Hepatic stellate cell (primary cell): ENCODE measurements at regions not wholly inside any gene's neighbourhood (a gene's known extent, or its start where the extent isn't known, plus 50 kb on each side); places are given as distances from the start of the nearest gene placed in this dataset.

Experiments used
- DNase-seq: peaks from one replicate; pipeline ENCODE4 v3.0.0; 2011; ENCODE audit warnings: low spot score

DNA sequence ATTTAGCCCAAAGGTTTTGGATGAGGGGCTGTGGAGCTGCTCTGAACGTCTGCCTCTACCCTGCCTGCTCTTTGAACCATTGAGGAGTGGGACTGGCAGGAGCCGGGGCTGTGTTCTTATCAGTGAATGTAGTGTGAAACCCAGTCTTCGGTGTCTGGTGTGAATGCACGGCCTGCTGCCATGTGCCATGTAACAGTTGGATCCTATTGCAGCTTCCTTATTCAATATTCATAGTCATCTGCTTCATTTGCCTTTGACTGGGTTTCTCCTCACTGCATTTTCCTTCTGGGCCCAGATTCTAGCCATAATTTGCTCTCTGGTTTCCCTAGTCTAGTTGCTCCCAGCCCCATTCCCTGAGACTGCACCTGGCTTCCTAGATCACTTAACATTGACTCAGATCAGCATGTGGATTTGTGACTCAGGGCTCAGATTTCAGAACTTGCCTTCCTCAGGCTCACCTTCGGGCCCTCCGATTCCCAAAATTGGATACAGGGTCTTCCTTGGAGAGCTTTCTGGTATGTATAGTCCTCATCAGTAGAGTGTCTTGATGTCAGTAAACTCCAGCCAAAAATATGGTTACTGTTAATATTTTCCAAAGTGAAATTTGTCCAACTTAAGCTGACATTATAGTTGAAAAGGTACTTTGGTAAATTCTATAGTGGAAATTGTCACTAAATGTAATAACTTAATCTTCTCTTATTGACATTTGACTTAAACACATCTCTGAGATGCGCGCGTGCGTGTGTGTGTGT, 94.0 kb upstream of the DDIT4L start:
- DNase-seq: no peak

DNA sequence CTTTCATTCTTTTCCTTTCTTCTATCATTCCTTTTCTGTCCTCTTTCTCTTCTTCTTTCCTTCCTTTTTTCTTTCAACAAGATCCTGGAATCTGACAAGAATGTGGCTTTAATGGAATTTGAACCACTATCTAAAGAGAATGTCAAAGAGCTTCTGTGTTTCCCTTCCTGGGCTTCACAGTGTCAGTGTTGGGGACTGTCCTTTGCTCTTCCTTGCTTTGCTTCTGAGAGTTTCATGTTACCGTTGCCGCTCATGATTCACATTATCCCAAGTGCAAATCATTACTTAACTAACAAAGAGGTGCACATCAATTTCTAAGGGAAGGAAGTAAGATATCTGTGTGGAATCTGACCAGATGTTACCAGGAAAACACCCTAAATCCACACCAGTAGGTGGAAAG, 90.5 kb upstream of the DDIT4L start:
- DNase-seq: no peak

DNA sequence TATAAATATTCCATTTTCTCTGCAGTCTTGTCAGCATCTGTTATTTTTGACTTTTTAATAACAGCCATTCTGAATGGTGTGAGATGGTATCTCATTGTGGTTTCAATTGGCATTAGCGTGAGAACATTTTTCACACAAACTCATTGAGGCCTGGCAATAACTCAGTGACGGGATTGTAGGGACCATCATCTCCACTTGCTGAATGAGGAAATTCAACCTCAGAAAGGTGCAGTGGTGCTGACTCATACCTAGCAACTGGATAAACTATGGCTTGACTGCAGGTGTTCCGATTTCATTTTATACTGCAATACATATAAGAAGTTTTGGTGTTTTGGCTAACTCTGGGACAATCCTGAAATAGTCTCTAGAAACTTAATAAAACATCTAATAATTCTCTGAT, 88.3 kb upstream of the DDIT4L start:
- DNase-seq: no peak

DNA sequence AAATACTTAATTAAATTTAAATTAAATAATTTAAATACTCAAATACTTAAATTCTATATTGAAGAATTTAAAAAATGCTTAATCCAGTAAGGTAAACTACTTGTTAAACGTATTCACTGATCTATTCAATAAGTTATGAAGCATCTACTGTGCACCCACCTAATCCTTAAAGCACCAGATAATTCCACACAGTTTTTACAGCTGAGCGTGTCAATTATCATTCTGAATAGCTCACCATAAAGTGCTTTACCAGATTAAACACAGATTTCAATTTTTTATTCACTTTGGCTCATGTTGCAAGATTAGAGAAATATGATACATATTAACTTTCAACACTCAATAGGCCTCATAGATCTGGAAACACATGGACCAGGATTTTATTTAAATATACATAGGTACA, 79.2 kb upstream of the DDIT4L start:
- DNase-seq: no peak

DNA sequence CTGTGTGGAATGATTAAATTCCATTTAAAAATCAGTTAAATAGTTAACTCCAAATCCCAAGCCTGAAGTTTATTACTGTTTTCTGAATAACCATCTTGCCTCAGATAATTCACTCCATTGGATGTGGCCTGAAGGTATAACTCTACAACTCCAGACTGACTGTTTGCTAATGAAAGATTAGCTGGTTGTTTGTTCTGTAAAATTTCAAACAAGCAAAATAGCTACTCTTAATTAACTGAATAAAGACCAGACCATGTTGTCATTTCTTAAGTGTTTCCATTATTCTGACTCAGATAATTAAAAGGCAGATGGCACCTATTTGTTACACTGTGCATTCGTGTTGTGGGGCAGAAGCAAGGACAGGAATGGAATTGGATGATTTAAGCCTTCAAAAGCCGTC, 78.5 kb upstream of the DDIT4L start:
- no peak for DNase-seq

DNA sequence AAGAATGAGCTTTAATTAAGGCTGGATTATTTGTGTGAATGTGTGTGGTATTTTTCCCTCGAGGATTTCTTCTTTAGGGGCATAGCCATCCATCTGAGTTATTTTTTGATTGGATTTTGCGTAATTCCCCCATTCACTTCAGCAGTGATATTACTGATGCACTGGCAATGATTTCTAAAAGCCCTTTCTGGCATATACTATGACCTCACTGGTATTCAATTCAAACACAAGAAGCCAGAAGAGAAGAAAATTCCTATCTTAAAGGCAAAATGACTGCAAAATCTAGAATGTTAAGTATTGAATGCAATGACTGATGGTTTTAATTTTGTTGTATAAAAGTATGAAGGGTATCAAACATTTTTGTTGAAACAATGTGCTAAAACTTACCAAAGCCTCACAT, 71.1 kb upstream of the DDIT4L start:
- no peak for DNase-seq

DNA sequence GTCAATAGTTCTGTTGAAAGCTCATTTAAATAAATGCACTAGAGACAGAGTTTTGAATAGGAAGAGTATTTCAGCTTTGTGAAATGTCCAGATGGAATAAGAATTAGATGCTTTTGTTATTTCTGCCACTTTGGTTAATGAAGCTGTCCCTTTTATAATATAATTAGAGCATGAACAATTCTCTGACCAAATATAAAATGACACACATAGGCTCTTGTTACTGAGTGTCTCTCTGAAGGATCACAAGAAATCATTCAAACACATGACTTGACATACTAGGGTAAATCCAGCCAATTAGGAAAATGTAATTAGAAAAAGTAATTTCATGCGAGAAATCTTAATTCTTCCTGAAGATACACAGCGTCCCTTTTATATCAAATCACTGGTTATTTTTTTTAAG, 68.4 kb upstream of the DDIT4L start:
- DNase-seq: no peak

DNA sequence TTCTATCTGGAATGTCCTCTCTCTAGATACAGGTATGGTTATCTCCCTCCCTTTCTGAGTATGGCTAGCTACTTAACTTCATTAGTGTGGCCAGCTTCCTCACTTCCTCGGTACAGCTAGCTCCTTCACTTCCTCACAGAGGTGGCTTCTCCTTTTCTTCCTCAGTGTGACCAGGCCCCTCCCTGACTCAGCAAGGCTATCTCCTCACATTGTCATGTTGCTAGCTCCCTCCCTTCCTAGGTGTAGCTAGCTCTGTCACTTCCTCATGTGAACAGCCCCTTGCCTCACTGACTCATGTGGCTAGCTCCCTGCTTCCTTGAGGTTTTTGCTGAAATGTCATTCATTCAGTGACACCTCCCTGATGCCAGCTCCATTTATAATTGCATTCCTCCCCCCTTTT, 67.3 kb upstream of the DDIT4L start:
- DNase-seq: no peak

DNA sequence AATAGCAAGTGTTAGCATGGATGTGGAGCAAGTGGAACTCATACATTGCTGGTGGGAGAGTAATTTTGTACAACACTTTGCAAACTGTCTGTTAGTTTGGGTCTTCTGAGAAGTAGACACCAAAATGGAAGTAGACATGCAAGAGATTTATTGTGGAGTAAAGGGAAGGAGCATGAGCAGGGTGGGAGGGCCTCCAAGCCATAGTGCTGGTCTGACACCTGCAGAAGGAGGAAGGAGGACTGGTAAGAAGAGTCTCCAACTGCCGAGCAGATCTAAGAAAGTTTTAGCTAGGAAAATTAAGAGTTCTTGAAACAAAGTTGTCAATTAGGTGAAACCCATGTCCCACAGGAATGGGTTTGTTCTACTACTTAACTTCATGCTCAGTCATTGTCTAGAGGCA, 64.0 kb upstream of the DDIT4L start:
- no peak for DNase-seq

DNA sequence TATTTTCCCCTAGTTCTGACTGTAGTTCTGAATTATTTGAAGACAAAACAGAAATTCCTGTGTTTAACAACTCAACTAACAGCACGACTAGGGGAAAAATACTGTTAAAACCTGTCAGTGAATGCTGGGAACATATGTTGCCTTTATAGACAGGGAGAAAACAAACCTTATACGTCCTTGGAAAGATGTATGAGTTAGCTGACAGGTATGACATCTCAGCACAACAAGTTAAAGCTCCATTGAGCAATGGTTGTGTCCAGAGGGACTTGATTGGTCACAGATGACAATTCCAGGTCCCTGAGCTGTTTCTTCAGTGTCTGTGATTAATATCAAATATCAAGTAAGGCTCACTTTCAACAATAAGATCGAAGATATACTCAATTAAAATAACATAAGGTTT, 58.2 kb upstream of the DDIT4L start:
- no peak for DNase-seq

DNA sequence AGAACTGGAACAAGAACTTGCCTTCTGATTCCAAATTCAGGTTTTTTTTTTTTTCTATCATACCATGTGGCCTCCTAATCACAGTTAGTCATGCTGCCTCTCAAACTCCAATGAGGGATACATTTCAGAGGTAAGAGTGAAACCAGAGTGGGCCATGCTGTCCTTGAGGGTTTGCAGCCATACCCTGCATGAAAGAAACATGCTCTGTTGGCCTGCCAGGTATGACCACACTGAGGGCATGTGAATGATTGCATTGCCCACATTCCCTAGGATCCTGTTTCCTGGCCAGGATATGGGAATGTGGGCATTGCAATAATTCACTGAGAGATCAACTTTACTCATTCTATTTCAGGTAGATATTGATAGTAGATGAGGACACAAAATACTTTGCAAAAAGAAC, 56.4 kb upstream of the DDIT4L start:
- DNase-seq: no peak

DNA sequence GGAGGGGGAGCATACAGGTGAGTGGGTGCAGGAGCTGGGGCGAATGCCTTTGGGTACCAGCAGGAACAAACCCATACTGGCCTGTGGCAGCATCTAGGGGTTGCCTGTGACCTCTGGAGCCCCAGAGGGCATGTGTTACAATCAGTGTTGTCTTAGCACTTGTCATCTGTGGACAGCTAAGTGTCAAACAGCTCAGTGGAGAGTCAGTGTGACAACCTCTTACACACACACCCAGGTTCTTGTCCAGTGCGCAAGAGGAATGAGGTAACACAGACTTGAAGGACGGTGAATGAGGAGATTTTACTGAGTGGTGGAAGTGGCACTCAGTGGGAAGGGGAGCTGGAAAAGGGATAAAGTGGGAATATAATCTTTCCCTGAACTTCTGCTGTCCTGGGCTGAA, 54.1 kb upstream of the DDIT4L start:
- DNase-seq: no peak
